Gastroesophageal sphincter (tissue), 4 donors: ENCODE measurements at regions not wholly inside any gene's neighbourhood (a gene's known extent, or its start where the extent isn't known, plus 50 kb on each side); places are given as distances from the start of the nearest gene placed in this dataset.

Experiments
- ATAC-seq: fragments of 150-250 bp; one replicate; pipeline ENCODE4 v1.9.1; 2016; ENCODE audit warnings: mild to moderate bottlenecking, moderate library complexity
- H3K27ac ChIP-seq, 4 donors: fragments of 200-600 bp; sonication (generic) in 3 of 4; 1 replicate in 3 of 4; 2 replicates in 1 of 4; pipeline ENCODE4 v1.5.1; 2016 to 2019
- H3K27me3 ChIP-seq: fragments of 200-600 bp; sonication (generic); one replicate; pipeline ENCODE4 v1.5.1; 2019
- H3K36me3 ChIP-seq, 2 donors: fragments of 200-600 bp; sonication (generic); one replicate each; pipeline ENCODE4 v1.5.1; 2019; ENCODE audit warnings: control low read depth in 1 of 2
- H3K4me1 ChIP-seq, 3 donors: fragments of 200-600 bp; sonication (generic); 1 replicate in 2 of 3; 2 replicates in 1 of 3; pipeline ENCODE4 v1.5.1; 2016 to 2019; ENCODE audit warnings: control low read depth in 2 of 3
- H3K4me3 ChIP-seq, 2 donors: fragments of 200-600 bp; sonication (generic); one replicate each; pipeline ENCODE4 v1.5.1; 2019; ENCODE audit warnings: mild to moderate bottlenecking in 1 of 2, moderate library complexity in 1 of 2
- H3K9me3 ChIP-seq, 3 donors: fragments of 200-600 bp; sonication (generic); one replicate each; pipeline ENCODE4 v1.5.1; 2017 to 2019; ENCODE audit warnings: control low read depth in 2 of 3
- CTCF ChIP-seq, 4 experiments: fragments of 200-600 bp in 2 of 4; fragments of 450-650 bp in 2 of 4; sonication (generic) in 1 of 4; IDR thresholded peaks; one replicate each; pipeline ENCODE4 v1.5.1; 2017 to 2019; ENCODE audit warnings: antibody characterized with exemption in 4 of 4, mild to moderate bottlenecking in 2 of 4, moderate library complexity in 2 of 4
- EP300 ChIP-seq: sonication (generic); formaldehyde crosslinking; IDR thresholded peaks from one replicate; pipeline ENCODE4 v1.6.1; 2017; ENCODE audit warnings: antibody characterized with exemption, mild to moderate bottlenecking
- POLR2A ChIP-seq, 2 donors: fragments of 450-650 bp; IDR thresholded peaks; one replicate each; pipeline ENCODE4 v1.6.1; 2017; ENCODE audit warnings: antibody characterized with exemption in 2 of 2, mild to moderate bottlenecking in 2 of 2, moderate library complexity in 1 of 2
- POLR2AphosphoS5 ChIP-seq: sonication (generic); formaldehyde crosslinking; IDR thresholded peaks from one replicate; pipeline ENCODE4 v1.6.1; 2017; ENCODE audit warnings: antibody characterized with exemption
- WGBS, 2 donors: methylation state at CpG; one replicate each; pipeline ENCODE4 v1.1.5; 2018; ENCODE audit warnings: low coverage in 1 of 2; 5-methylcytosine and 5-hydroxymethylcytosine counted together

- no peak overlapping the region for H3K27ac ChIP-seq
- H3K36me3 ChIP-seq, result no peaks in the 10 kb centered on the region
- H3K4me1 ChIP-seq, result no peaks in the 10 kb centered on the region
- WGBS, 2 donors, result no CpG with 5 or more reads among the region's 10 CpGs
- ATAC-seq, result no peak
- no peaks in the 10 kb centered on the region for H3K9me3 ChIP-seq
- no peak for TF ChIP-seq EP300
- no peak for TF ChIP-seq CTCF (IDR thresholded peaks at IDR 0.05)
- no peak for TF ChIP-seq POLR2AphosphoS5
- no peak for TF ChIP-seq POLR2A (IDR thresholded peaks at IDR 0.05)
- peaks cover 67% of the 10 kb centered on the region for H3K27me3 ChIP-seq
- H3K4me3 ChIP-seq, result no peak overlapping the region
Measured at GRCh38 chr22:48098921-48099245, 1336.4 kb downstream of the TBC1D22A start.

- no peaks in the 10 kb centered on the region for H3K36me3 ChIP-seq
- no peak for ATAC-seq
- TF ChIP-seq CTCF (IDR thresholded peaks at IDR 0.05) (no peak), POLR2A (IDR thresholded peaks at IDR 0.05) (no peak), EP300 (no peak), POLR2AphosphoS5 (no peak)
- no peak overlapping the region for H3K27ac ChIP-seq
- H3K4me1 ChIP-seq, result no peaks in the 10 kb centered on the region
- H3K9me3 ChIP-seq, result no peaks in the 10 kb centered on the region
- WGBS, 2 donors, result 52 to 62% methylated on average over 6 to 8 of the region's 8 CpGs
- peaks cover 62% of the 10 kb centered on the region for H3K27me3 ChIP-seq
- H3K4me3 ChIP-seq, result no peak overlapping the region
Measured at GRCh38 chr22:48098243-48098920, 1335.9 kb downstream of the TBC1D22A start.

GRCh38 chr22:48097723-48098122 lies 1335.3 kb downstream of the TBC1D22A start:
- no peaks in the 10 kb centered on the region for H3K4me1 ChIP-seq
- 71 to 93% methylated on average over 2 to 4 of the region's 7 CpGs for WGBS, 2 donors
- H3K27ac ChIP-seq, result no peak overlapping the region
- TF ChIP-seq POLR2AphosphoS5, result no peak
- no peak for TF ChIP-seq EP300
- no peak for TF ChIP-seq CTCF (IDR thresholded peaks at IDR 0.05)
- TF ChIP-seq POLR2A (IDR thresholded peaks at IDR 0.05), result no peak
- no peaks in the 10 kb centered on the region for H3K9me3 ChIP-seq
- no peaks in the 10 kb centered on the region for H3K36me3 ChIP-seq
- H3K4me3 ChIP-seq, result no peak overlapping the region
- no peak for ATAC-seq
- peaks cover 59% of the 10 kb centered on the region for H3K27me3 ChIP-seq

- no peak for ATAC-seq
- no peaks in the 10 kb centered on the region for H3K4me1 ChIP-seq
- H3K4me3 ChIP-seq, result no peak overlapping the region
- H3K27me3 ChIP-seq, result peaks cover 52% of the 10 kb centered on the region
- H3K36me3 ChIP-seq, result no peaks in the 10 kb centered on the region
- WGBS, 2 donors, result 49% methylated on average over 3 of the region's 13 CpGs; no CpG with 5 or more reads in 1 of the 2 donors
- H3K9me3 ChIP-seq, result no peaks in the 10 kb centered on the region
- H3K27ac ChIP-seq, result no peak overlapping the region
- TF ChIP-seq CTCF (IDR thresholded peaks at IDR 0.05), result no peak
Measured at GRCh38 chr22:48096851-48097665, 1334.6 kb downstream of the TBC1D22A start.

- H3K9me3 ChIP-seq, result no peaks in the 10 kb centered on the region
- 53% methylated on average over 3 of the region's 7 CpGs; no CpG with 5 or more reads in 1 of the 2 donors for WGBS, 2 donors
- H3K4me1 ChIP-seq, result no peaks in the 10 kb centered on the region
- no peak for ATAC-seq
- H3K36me3 ChIP-seq, result no peaks in the 10 kb centered on the region
- peaks cover 47% of the 10 kb centered on the region for H3K27me3 ChIP-seq
- TF ChIP-seq POLR2A (IDR thresholded peaks at IDR 0.05), result no peak
- H3K27ac ChIP-seq, result no peak overlapping the region
- H3K4me3 ChIP-seq, result no peak overlapping the region
Measured at GRCh38 chr22:48096411-48096810, 1334.0 kb downstream of the TBC1D22A start.
